Ishikawa (cell line): ENCODE measurements at regions not wholly inside any gene's neighbourhood (a gene's known extent, or its start where the extent isn't known, plus 50 kb on each side); places are given as distances from the start of the nearest gene placed in this dataset.

Experiments used
- CEBPB ChIP-seq: IDR thresholded peaks from 2 replicates; pipeline ENCODE4 v1.6.1; 2012
- EGR1 ChIP-seq: IDR thresholded peaks from 2 replicates; pipeline ENCODE4 v1.6.1; 2012
- EP300 ChIP-seq: IDR thresholded peaks from 2 replicates; pipeline ENCODE4 v1.6.1; 2012; ENCODE audit warnings: borderline replicate concordance
- FOXM1 ChIP-seq: IDR thresholded peaks from 2 replicates; pipeline ENCODE4 v1.6.1; 2012; ENCODE audit warnings: low read depth, borderline replicate concordance
- RAD21 ChIP-seq: IDR thresholded peaks from 2 replicates; pipeline ENCODE4 v1.6.1; 2012; ENCODE audit warnings: low read depth
- YY1 ChIP-seq: IDR thresholded peaks from 2 replicates; pipeline ENCODE4 v1.6.1; 2012; ENCODE audit warnings: low read depth
- ZBTB7A ChIP-seq: IDR thresholded peaks from 2 replicates; pipeline ENCODE4 v1.6.1; 2012; ENCODE audit warnings: low read depth
- TF ChIP-seq, protein P1 (sequence below): IDR thresholded peaks from 2 replicates; pipeline ENCODE4 v1.6.1; 2012; ENCODE audit warnings: low read depth, mild to moderate bottlenecking
- TF ChIP-seq, protein P2 (sequence below): IDR thresholded peaks from 2 replicates; pipeline ENCODE4 v1.6.1; 2012

DNA sequence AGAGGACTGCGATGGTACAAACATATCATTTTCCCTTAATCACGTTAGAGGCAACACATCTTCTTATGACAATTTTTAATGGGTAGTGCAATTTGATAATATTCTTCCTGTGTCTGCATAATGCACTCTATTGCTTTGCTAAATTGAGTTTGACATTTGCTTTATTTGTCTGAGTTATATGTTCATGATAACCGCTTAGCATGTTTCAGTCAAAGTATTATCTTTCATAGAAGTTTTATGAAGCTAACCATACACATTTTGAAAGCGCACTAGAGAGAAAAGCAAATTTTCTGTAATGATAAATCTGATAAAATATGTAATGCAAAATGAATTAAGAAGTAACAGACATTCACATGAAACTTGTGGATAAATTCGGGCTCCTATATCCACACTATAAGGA is 1276.9 kb downstream of the ZPLD1 start:
- no peak for TF ChIP-seq YY1
- TF ChIP-seq ZBTB7A: no peak
- TF ChIP-seq, protein P1, sequence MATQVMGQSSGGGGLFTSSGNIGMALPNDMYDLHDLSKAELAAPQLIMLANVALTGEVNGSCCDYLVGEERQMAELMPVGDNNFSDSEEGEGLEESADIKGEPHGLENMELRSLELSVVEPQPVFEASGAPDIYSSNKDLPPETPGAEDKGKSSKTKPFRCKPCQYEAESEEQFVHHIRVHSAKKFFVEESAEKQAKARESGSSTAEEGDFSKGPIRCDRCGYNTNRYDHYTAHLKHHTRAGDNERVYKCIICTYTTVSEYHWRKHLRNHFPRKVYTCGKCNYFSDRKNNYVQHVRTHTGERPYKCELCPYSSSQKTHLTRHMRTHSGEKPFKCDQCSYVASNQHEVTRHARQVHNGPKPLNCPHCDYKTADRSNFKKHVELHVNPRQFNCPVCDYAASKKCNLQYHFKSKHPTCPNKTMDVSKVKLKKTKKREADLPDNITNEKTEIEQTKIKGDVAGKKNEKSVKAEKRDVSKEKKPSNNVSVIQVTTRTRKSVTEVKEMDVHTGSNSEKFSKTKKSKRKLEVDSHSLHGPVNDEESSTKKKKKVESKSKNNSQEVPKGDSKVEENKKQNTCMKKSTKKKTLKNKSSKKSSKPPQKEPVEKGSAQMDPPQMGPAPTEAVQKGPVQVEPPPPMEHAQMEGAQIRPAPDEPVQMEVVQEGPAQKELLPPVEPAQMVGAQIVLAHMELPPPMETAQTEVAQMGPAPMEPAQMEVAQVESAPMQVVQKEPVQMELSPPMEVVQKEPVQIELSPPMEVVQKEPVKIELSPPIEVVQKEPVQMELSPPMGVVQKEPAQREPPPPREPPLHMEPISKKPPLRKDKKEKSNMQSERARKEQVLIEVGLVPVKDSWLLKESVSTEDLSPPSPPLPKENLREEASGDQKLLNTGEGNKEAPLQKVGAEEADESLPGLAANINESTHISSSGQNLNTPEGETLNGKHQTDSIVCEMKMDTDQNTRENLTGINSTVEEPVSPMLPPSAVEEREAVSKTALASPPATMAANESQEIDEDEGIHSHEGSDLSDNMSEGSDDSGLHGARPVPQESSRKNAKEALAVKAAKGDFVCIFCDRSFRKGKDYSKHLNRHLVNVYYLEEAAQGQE: no peak
- TF ChIP-seq, protein P2, sequence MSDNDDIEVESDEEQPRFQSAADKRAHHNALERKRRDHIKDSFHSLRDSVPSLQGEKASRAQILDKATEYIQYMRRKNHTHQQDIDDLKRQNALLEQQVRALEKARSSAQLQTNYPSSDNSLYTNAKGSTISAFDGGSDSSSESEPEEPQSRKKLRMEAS: no peak
- no peak for TF ChIP-seq EP300
- no peak for TF ChIP-seq CEBPB
- no peak for TF ChIP-seq RAD21
- TF ChIP-seq EGR1: no peak
- no peak for TF ChIP-seq FOXM1
